ENCODE measurements at regions not wholly inside any gene's neighbourhood (a gene's known extent, or its start where the extent isn't known, plus 50 kb on each side); places are given as distances from the start of the nearest gene placed in this dataset.
"Not testable (repeated sequence)": the region's sequence is repeated elsewhere in the genome, so short reads cannot be mapped to it uniquely, and the experiment has no call there.

DNA sequence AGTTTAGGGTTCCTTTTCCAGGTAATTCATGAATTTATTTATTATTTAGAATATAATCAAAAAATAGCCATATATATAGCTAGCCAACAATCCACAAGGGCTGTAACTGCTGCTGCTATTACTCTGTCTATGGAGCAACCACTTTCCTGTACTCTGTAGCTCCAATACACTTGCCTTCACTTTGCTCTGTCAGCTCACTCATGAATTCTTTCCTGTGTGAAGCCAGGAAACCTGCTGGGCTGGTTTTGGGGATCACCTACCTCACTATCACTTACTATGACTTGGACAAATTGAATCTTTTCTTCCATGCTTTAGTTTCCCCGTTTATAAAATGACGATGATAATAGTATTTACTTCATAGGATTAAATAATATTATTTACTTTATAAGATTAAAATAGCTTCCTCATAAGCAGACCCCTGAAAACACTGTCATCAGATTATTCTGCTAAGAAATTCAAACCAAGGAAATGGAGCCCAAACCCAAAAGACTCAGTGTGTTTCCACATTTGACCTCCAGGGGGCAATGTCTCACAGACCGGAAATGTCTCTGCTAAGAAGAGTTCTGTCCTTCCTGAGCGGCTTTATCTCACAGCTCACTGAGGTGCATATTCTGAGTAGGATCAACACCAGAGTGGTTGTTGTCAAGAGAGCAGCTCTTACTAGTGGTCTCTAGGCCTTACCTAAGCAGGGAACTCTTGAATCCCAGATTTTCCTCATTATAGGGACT, 457.1 kb downstream of the DAD1 start:
- DNase-seq: peak; percentile 7 to 42

DNA sequence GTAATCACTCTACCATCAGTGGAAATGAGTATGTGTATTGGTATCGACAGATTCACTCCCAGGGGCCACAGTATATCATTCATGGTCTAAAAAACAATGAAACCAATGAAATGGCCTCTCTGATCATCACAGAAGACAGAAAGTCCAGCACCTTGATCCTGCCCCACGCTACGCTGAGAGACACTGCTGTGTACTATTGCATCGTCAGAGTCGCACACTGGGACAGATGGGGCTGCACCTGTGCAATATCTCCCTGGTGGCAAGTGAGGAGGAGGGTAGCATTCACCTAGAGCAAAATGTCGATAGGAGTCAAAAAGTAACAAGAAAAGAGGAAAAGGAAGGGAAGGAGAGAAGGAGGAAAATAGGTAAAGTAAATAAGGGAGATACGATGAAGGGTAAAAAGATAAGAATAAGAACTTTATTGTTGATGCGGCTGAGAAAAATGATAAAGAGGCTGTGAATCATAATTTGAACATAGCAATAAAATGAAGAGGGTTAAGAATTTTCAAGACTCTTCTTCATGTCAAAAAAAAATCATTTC, 450.5 kb upstream of the OR4E1 start:
- DNase-seq: no peak

DNA sequence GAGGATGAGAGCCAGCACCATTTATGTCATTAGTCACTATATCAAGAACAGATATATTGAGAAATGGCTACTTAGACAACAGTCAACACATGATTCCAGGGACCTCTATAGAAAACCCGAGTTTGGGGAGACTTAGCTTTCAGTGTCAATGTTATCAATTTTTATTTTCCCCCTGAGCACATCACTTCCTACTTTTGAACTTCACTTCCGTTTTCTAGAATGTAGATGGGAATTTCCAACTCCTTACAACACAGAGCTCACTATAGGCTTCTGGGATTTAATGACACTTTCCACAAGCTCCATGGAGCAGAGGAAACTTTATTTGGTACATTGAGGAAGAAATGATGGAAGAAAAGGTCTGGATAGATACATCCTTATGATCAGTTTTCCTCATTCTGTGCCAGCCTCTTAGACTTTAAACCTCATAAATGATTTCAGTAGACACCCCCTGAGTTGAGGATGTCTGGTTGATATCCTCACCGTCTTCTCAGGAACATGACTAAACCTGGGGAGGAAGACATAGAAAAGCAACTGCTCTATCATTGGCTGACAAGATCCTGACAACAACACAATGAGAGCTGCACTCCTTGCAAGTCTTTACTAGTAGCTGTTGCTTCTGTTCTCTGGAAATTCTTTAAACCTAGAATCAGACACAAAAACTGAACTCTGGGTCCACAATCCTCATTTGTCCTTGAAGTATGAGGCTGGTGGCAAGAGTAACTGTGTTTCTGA, 449.4 kb upstream of the OR4E1 start:
- no peak for DNase-seq

DNA sequence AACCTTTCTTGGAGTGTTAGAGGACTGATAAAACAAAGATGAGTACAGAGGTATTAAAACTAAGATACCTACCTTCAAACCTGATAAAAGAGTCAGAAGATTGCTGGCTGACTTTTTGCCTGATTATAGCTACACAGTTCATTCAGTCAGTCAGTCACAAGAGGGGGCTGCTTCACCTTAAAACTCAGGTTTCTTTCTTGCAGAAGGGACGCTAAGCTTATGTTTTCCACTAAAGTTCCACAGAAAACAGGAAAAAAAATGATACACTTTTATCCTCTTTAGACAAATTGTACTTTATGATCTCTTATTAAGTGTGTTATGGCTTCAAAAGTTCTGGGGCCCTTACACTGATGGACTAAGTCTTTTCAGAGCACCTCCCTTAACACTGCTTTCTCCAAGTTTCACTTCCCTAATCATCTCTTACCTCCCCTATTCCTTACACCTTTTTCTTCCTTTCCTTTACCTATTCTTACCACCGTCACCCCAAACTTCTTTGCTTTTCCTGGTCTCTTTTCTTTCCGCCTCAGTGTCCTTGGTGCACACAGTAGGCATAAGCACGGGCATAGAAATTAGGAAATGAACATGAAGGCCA, 448.7 kb upstream of the OR4E1 start:
- DNase-seq: peak in 1 of 2 donors; percentile 35

DNA sequence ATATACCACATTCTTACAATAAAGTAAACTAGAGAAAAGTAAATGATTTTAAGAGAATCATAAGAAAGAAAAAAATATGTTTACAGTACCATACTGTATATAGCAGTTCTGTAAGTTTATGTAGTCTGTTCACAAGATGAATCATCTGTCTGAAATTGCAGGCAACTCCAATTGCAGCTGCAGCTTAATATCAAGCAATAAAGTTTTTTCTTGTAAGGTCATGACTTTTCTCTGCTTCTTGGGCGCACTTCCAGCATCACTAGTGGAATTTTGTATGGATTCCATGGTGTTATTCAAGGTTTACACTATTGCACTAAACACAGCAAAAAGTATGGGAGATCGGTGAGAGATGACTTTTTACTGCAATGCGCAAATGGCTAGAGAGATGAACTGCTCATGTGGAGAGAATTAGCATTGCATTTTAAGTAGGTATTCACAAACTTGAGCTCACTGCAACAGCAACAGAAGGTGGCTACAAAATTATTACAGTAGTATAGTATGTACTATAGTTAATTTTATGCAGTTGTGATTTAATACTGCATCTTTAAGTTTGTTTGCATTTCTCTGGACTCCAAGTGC, 445.4 kb upstream of the OR4E1 start:
- DNase-seq: no peak

DNA sequence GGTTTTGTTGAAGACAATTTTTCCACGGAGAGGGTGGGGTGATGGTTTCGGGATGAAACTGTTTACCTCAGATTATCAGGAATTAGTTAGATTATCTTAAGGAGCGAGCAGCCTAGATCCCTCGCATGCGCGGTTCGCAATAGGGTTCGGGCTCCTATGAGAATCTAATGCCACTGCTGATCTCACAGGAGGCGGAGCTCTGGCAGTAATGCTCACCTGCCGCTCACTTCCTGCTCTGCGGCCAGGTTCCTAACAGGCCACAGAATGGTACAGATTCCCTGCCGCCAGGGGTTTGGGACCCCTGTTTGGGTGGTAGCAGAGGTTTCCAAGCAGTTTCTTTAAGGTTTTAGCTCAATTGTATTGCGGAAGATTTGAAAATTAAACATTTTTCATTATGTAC, 439.8 kb upstream of the OR4E1 start:
- no peak for DNase-seq

DNA sequence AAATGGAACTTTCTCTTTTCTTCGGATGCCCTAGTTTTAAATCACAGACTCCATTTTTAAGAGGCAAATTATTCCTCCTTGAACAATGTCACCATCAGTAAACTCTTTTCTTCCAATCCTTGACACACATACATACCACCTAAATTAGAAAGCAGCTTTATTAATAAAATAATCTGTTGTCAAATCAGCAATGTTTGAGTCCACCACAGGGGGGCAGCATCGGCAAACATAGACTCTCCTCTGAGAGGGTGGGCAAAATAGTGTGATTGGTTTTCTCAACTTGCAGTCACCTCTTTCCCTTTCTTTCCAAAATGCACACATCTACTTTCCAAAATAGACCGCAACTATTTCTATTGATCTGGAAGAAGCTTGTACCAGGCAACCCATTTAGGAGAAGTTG, 438.4 kb upstream of the OR4E1 start:
- DNase-seq: peak; percentile 20 to 49

DNA sequence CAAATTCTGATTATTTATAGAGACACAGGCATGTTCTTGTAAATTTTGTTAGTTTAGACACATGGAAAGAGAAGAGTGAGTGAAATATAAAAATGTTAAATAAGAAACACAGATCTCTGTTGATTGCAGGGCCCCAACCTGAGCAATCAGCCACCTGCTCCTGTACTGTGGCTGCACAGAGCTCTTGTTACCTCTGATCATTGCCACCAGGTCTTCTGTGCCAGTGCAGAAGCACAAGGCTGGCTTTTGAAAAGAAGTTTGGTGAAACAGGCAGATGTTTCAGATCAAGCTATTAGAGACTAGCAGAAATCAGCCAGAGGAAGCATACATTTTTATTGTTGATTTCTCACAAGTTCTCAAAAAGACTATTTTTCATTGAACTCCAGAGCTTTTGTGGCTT, 434.1 kb upstream of the OR4E1 start:
- no peak for DNase-seq

DNA sequence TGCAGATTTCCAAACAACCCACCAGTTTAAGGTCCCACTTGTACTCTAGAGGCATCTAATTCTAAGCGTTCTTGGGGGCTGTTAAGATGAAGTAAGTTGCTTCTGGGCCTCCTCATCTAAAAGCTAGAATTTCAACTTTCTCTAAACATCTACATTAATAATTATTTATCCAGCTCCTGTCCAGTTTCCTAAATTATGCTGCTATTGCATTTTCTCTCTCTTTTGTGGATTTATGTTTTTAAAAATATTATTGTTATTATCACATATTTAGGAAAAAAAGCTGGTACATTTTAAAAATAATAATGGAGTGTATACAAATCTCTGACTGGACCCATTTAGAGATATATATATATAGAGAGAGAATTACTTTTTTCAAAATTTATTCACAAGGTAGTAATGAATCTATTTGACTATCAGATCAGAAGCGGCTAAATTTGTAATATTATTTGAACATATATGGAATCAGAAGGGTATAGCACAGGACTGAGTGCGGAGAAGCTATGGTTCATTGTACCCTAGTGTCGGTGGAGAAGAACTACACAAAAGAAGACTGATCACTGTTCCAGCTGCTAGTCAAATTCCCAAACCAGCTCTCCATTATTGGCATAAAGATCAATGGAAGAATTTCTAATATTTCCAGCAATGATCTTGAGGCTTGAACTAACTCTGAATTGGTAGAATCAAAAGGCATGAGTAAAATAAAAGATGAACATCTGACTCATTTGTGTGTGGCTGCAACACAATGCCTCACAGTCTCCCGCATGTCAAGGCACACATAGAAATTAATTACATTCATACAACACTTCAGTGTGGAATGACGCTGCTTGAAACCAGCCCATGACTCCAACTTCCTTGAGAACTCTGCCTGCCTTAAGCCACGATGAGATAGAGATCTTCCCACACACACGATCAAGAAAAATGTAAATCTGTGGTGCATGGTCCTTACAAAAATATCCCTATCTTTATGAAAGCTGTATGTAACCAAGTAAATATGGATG, 433.4 kb upstream of the OR4E1 start:
- DNase-seq: no peak

DNA sequence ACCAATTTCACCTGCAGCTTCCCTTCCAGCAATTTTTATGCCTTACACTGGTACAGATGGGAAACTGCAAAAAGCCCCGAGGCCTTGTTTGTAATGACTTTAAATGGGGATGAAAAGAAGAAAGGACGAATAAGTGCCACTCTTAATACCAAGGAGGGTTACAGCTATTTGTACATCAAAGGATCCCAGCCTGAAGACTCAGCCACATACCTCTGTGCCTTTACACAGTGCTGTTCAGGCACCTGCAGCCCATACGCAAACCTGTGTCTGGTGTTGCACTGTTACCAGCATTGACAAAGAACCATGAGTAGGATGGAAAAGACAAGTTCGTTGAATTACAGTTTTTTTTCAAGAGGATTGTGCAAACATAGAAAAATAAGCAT, 432.0 kb upstream of the OR4E1 start:
- no peak for DNase-seq

DNA sequence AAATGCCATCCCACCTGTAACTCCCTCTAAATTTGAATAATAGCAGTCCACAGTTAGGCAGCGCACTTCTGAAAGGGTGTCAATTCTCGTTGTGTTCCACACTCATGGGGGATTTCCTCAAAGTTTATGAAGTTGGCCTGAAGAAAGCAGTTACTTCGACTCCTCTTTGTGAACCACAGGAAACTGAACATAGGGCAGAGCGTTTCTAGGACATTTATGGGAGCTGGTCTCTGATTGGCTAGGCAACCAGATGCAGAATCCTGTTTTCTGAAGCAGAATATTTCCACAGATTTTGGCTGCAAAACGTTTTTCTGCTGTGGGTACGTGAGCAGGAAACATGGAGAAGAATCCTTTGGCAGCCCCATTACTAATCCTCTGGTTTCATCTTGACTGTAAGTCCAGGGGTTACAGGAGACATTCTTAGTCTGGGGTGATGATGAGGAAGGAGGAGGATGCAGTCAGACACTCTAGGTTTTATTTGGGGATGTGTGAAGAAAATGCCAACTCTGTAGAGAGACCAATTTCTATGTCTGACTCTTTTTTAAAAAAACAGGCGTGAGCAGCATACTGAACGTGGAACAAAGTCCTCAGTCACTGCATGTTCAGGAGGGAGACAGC, 431.5 kb upstream of the OR4E1 start:
- DNase-seq: no peak

DNA sequence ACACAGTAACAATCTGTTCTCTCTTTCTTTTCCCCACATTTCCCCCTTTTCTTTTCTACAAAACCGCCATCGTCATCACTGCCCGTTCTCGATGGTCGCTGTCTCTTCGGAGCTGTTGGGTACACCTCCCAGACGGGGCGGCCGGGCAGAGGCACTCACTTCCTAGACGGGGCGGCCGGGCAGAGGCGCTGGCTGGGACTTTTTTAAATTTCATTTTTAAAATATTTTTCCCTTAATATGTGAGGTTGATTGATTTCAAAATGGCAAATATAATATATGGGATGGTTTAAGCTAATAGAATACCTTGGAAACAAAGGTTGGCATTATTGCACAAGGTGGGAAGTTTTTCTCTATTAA, 427.1 kb upstream of the OR4E1 start:
- not testable (repeated sequence) for DNase-seq

DNA sequence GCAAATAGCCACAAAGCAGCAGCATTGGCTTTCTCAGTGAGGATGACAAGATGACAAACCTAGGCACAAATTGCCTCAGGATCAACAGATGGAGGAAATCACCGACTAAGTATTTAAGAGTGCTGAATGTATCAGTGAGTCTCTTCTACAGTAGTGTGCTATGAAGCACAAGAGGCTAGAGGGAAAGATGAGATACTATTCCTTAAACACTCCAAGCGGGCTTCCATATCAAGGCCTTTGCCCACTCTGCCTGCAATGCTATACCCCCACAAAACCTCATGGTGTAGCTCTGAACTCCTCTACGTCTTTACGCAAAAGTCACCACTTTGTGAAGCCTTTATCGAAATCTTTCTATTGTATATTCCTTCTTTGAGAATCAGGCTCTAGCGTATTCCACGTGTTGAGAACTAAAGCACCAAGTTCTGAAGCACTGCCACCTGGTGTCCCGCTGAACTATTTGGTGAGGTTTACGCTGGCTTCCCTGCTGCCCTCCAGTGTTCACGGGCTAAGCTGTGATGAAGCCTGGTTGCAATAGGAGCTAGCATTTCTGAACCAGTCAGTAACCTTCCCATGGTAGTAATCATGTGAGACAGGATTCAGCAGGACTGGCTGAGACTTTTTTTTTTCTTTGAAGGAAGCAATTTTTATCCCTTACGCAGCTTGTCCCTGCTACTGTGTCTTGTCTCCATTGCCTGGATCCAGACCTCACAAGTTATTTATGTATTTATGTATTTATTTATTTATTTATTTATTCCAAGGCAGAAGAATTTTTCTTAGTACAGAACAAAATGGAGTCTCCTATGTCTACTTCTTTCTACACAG, 426.5 kb upstream of the OR4E1 start:
- peak; percentile 53 to 62 for DNase-seq

DNA sequence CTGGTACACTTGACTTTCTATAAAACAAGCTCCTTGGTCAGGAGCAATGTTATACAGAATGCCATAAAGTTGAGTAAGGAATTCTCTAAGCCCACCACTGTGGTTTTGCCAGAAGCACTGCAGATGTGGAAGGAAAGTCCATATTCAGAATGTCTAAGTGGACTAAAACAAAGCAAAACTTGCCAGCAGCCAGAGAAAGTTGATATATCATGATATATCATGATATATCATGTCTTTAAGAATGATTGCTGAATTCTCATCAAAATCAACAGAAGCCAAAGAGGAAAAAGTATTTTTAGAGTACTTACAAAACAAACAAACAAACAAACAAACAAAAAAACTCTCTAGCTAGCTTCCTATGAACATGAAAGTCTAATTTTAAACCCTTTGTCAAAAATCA, 424.8 kb upstream of the OR4E1 start:
- no peak for DNase-seq

DNA sequence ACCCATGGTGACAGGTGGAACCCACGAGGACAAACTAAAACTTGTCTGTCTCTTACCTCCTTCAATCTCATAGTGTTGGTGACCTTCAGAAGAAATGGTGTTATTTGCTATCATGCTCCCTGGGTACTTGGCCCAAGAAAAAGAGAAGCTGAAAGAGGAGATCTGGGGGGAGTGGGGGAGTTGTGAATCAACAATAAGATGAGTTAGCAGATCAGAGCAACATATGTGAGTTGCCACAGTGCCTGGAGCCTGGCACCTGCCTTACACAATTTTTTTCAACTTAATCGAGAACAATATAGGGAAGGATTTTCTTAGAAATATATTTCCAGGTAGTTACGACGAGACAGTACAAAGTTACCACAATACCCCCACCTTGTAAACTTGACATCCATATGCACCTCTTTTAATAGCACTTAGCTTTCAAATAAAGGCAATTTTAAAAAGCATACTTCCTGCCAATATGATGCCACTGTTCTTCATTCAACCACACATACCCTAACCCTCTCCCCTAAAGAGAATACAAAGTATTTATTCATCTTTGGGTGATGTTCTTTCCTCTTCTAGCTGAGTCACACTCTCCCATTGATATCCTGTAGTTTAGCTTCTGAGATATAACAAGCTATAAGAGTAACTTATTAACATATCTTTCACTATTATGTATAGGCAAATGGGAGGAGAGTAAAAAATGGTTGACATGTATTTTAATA, 424.1 kb upstream of the OR4E1 start:
- DNase-seq: no peak

DNA sequence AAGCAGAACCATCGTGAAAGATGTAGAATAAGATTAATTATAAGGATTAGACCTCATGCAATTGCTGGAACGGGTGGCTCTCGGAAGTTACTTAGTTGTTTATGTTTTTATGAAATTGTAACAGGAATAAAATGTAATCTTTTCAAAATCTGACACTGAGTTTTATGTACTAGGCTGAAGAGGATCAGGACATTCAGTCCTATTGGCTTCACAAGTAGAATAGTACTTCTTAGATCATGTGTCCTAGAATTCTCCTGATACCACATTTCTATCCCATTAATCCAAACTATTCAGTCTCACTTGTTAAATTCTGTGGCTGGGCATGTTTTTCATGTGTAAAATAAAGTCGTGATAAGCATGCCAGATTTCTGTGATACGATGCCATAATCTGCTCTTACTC, 423.5 kb upstream of the OR4E1 start:
- DNase-seq: no peak

DNA sequence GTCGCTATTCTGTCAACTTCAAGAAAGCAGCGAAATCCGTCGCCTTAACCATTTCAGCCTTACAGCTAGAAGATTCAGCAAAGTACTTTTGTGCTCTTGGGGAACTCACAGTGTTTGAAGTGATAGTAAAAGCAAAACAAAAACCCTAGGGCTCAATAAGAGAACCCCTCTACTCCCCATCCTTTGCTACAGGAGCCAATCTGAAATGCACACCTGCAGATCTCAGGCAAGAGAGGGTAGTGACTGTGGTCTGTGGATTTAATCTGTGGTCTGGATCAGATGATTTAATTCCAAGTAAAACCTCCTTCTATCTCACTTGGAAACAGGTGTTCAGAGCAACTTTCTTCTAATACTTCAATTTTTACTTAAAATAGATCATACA, 422.9 kb upstream of the OR4E1 start:
- DNase-seq: peak in 1 of 2 donors; percentile 33

DNA sequence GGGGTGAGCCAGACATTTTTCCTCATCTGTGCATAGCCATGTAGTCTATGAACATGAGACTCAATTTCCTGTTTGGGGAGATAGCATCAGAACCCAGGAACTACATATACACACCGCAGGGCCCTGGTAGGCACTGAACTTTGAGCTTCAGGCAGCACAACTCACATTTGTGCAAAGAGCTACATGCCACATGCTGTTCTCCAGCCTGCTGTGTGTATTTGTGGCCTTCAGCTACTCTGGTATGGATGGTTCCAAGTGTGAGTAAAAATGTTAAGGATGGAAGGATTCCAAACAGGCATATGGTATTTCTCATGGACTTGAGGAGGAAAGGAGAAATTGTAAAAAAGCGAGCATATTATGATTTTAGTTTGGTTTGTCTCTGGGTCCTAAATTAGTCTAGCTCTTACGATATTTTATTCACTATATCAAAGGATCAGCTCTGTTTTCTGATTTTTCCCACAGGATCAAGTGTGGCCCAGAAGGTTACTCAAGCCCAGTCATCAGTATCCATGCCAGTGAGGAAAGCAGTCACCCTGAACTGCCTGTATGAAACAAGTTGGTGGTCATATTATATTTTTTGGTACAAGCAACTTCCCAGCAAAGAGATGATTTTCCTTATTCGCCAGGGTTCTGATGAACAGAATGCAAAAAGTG, 422.4 kb upstream of the OR4E1 start:
- DNase-seq: peak in 1 of 2 donors; percentile 15

DNA sequence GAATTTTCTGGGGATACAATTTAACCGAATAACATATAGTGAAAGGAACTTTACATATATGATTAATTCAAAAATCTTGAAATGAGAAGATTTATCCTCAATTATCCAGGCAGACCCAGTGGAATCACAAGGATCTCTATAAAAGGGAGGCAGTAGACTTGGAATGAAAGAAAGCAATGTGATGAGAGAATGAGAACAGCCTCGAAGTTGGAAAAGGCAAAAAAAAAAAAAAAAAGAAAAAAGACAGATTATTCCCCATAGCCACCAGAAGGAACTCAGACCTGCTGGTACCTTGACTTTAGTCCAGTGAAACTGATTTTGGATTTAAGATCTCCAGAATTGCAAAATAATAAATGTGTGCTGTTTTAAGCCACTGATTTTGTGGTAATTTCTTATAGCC, 416.3 kb upstream of the OR4E1 start:
- DNase-seq: no peak
